ENCODE measurements at regions not wholly inside any gene's neighbourhood (a gene's known extent, or its start where the extent isn't known, plus 50 kb on each side); places are given as distances from the start of the nearest gene placed in this dataset.

DNA sequence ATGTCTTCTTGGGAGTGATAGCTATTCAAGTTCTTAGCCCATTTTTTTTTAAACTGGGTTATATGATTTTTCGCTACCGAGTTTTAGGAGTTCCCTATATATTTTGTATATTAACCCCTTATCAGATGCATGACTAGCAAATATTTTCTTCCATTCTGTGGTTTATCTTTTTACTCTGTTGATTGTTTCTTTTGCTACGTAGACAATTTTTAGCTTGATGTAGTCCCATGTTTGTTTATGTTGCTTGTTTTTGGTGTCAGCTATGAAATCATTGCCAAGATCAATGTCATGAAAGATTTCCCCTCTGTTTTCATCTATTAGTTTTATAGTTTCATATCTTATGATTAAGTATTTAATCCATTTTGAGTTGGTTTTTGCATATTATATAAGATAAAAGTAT lies 480.5 kb downstream of the CDH11 start:
- DNase-seq = no peak

DNA sequence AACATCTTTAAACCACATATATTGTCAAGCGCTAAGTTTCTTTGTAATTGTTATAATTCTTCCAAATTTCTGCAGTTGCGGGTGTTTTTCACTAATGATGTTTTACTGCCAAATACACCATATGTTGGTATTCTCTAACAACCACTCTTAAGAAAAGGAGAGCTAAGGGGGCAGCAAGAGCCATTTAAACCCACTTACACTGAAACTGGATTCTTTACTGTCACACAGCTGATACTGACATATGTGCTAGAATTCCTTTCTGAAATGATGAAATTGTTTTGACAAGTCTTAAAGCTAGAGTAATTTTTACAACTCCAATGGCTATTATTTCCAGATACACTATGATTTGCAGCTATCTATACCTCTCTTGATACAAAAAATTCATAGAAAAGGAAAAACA lies 483.1 kb downstream of the CDH11 start:
- DNase-seq = no peak

DNA sequence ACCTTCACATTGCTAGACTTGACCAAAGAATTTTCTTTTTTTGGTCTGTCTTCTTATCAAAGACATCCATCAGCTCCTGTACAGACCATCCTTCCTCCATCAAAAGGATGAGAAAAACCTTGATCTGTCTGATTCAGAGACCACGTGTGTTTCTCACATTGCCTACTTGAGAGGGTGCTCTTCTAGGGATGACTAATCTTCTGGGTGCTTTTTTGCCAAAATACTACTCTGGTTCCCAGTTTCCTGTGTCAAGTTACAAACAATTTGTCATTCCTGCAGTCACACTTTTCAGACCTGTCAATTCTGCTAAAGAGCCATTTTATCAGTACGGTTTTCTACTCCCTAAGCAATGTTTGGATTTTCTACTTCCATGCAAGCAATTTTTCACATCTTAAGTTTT lies 492.2 kb downstream of the CDH11 start:
- DNase-seq = no peak

DNA sequence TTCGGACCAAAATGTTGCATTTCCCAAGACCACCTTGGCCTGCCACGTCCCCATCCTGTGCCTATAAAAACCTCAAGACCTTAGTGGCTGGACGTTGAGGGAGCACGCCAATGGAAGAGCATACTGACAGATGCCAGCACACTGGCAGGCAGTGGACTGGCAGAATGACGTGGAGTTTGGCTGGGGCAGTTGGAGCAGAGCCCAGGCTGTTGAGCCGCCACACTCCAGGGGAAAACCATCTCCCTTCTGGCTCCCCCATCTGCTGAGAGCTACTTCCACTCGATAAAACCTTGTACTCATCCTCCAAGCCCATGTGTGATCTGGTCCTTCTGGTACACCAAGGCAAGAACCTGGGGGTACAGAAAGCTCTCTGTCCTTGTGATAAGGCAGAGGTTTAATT lies 494.1 kb downstream of the CDH11 start:
- DNase-seq = no peak

DNA sequence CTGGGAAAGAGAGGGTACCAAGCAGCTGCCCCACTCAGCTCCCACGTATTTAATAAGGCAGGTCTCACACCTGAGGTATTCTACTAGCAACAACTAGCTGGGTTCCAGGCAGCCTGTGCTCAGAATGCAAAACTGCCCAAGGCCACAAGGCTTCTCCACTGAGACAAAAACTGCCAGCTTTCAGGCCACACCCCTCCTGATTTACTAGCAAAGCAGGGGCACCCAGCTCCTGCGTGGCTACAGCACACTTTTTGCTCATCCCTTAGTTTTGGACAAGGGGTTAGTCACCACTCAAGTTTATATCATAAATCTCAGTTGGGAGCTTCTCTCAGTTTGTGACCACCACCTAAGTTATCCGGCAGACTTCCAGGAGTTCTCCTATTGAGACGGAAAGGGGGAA lies 494.6 kb downstream of the CDH11 start:
- no peak for DNase-seq

DNA sequence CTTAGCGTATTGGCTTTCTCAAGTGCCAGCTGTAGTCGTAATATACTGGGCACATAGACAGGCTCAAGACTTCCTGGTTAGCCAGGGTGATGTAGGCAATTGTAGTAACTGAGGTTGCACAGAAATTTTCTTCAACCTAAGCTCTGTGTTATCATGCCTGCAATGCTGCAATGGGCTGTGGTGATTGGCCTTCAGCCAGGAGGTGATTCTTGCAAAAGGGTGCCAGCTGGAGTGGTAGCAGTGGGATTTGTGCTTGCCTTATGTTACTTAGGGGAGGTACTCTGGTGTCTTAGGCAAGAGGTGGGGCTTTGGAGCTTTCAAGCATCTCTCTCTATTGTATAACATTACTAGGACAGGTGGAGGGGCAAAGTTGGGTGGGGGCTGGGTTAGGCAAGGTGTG lies 495.1 kb downstream of the CDH11 start:
- no peak for DNase-seq

DNA sequence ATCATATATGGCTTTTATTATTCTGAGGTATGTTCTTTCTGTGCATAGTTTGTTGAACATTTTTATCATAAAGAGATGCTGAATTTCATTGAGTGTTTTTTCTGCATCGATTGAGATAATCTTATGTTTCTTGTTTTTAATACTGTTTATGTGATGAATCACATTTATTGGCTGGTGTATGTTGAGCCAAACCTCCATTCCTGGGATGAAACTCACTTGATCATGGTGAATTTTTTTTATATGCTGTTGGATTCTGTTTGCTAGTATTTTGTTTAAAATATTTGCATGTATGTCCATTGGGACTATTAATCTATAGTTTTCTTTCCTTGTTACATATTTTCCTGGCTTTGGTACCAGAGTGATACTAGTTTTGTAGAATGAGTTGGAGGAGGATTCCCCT lies 500.2 kb downstream of the CDH11 start:
- no peak for DNase-seq

DNA sequence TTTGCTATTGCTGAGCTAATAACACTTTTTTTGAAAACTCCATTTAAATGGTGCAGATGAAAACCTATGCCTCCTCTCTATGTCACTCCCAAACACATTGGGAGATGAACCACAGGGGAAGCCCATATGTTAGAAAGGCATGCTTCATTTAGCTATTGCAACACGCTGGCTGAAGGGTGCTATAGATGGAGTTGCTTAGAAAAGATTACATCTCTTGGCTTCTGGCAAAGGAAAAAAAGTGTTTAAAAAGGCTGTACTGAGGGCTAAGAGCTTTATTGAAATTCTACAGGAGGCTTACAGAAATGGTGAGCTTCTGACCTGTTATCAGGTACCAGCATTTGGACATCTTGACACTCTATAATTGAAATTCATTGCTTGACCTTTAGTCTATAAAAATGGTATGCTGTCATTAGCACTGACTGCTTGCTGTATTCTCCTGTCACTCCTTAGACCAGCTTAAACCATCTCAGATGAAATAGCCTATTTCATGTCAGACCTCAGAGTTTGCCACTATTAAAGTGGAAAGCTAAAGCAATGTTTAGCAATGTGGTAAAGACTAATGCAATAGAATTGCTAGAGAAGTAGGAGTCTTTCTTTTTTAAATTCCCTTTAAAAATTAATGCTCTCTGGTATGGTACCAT lies 503.9 kb downstream of the CDH11 start:
- DNase-seq = no peak

DNA sequence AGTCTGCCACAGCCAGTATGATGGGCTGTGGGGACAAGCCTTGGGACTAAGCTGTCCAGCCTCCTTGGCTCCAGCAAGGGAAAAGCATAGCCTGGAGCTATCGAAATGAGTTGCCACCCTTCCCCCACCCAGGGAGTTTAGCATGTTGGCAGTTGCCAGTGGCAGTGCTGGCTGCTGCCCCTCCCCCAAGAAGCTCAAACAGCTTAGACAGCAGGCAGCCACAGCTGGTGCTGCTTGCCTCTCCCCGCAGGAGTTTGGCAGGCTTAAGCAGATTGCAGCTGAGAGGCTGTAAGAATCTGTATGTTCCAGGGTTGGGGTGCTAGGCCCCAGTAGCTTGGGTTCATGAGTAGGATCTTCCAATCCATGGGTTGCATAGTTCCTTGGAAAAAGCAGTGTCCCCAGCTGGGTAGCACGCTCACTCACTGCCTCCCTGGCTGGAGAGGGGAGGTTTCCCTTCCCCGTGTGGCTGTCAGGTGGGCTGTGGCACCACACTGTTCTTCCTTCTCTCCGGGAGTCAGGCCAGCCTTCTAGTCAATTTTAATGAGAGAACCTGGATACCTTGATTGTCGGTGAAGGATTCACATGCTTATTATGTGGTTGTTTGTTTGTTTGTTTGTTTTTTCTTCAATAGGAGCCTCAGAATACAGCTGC lies 506.1 kb downstream of the CDH11 start:
- no peak for DNase-seq

DNA sequence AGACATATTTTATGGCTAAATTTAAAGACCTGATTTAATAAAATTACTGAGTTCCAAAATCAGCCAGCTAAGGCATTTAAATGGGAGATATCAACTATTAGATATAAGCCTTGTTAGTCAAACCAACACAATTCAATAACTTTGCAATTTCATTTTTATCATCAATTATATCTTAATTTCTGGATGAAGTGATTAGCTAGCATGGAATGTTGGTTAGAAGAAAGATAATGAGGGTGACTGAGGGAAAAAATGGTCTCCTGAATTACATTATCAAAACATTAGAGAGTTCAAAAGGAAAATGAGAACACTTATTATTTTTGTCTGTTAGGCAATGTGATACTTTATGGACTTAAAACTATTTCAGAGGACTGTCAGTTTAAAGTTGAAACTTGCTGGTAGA lies 525.7 kb downstream of the CDH11 start:
- no peak for DNase-seq

DNA sequence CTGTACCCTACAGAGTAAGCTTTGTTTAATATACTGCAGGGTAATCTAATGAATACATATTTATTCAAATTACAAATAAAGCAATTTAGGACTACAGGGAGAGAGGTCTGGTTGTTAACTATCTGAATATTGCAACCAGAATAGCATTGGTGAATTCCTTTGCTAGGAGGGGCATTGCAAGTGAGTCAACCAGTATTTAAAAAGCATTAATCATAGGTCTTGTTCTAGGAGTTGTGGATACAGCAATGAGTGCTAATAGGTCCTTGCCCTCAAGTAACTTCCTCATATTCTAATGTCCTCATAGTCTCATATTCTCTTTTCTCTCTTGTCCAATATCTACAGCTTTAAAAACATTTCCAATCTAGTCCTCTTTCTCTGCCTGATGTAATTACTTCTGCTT lies 531.4 kb downstream of the CDH11 start:
- DNase-seq = no peak

DNA sequence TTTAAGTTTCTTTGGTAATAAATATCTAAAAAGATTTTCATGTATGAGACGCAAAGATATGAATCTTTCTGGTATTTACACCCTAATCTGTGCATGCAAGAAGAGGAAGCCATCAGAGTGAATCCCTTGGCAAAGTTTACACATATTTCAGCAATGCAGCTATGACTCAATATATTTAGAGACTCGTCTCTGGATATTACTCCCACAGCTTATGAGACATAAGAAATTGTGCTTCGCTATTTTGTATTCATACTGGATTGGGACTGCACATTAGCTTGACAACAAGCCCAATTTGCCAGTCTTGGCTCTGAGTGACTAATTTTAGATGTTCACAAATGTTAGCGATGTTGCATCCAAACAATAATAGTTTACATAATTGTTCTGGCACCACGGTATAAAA lies 532.0 kb downstream of the CDH11 start:
- no peak for DNase-seq

DNA sequence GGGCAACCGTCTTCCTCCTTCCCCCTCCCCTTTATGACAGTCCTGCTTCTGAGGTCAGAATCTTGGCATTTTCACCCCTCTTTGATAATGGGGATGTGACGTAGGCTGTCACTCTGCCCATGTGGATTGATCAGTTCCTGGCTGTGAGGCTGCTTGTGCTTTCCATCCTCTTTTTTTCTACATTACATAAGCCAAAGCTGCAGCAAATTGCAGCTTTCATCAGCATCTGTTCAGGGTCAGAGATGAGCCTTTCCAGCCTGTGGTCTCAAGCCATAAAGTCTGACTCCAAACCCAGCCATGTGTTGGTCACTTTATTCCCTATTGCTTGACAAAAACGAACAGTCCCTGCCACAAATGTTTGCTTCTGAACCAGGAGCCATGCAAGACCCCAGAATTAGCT lies 535.1 kb downstream of the CDH11 start:
- DNase-seq = no peak

DNA sequence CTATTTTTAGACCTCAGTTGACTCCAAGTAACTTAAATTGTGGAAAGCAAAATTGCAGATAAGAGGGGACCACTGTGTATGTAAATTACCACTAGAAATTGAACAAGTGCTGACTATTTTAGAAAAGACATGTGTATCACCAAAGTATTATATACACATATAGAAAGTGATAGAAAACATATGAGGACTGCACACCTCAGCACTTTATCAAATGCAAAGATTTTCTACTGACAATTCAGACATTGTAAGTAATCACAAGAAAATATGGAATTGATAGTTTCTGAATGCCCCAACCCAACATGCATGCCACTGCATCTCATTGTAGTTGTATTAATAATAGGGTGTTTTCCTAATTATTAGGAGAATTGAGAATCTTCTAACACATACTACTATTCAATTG lies 536.5 kb downstream of the CDH11 start:
- DNase-seq = no peak

DNA sequence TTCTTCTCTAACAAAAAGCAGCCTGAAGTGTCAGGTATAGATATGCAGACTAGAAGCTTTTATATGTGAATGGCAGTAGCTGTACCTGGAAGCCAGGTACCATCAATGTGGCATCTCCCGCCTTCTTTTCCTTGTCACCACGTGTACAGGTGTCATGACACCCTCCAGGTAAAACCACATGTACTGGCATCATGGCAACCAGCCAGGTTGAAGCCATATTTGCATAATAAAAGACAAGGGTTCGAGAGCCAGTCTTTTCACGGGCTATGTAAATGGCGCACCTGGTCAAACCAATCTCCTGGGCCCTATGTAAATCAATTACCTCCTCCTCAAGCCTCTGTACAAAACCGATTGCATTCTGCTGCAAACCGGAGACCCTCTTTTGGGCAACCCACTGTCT lies 541.3 kb downstream of the CDH11 start:
- DNase-seq = no peak

DNA sequence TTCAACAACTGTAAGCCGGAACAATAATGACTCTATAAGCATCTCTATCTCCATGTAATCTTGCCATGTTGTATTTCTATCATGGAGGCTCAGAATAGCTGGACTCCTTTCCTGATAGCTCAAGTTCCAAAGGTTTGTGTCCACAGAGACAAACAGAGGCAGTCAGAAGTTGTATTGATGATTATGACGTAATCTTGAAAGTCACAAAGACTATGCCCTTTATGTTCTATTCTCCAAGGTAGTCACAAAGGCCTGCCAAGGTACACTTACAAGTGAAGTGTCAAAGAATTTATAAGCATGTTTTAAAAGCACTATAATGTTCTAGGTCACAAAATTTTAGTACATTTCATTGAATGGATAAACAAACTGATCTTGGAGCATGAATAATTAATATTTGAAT lies 542.2 kb downstream of the CDH11 start:
- DNase-seq = no peak

DNA sequence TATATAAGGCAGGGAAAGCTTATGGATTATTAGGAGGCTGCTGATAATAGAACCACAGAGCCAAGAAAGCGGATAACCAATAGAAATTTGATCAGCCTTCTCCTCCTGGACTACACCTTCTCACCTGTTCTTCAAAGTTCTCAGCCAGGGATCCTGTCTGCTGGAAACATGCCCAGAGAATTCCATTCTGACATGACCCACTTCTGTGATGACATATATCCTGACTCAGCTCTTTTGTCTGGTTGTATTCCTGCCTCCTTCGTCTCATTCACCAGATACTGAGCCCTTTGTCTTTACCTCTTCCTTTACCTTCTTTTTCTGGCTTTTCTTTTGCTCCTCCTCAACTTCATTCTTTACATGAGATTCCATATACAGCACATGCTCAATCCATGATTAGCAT lies 576.1 kb downstream of the CDH11 start:
- DNase-seq = no peak

DNA sequence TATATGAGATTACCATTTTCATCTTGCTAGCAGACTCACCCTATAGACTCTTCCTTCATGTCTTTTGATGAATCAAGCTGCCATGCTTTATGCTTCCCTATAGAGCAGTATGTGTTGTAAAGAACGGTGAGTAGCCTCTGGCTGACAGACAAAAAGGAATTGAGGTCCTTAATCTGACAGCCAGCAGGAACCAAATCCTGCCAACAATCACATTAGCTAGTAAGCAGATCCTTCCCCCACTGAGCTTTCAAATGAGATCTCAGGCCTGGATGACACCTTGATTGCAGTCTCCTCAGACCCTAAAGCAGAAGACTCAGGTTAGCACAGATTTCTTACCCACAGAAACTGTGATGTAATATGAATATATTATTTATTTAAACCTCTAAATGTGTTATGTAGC lies 577.0 kb downstream of the CDH11 start:
- DNase-seq = no peak

DNA sequence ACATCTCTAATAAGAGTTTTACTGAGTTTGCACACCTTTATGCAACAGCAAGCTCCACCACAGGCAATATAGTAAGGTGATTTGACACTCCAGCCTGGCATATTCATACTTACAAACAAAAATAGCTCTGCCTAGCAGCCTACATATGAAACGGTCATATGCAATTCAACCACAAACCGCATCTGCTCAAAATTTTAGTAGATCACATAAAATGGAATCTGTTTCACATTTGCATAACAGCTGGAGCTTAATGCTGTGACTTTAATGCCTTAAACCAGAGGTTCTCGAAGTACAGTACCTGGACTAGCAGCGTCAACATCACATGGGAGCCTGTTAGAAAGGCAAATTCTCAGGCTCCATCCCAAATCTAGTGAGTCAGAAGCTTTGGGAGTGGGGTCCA lies 578.4 kb downstream of the CDH11 start:
- no peak for DNase-seq

DNA sequence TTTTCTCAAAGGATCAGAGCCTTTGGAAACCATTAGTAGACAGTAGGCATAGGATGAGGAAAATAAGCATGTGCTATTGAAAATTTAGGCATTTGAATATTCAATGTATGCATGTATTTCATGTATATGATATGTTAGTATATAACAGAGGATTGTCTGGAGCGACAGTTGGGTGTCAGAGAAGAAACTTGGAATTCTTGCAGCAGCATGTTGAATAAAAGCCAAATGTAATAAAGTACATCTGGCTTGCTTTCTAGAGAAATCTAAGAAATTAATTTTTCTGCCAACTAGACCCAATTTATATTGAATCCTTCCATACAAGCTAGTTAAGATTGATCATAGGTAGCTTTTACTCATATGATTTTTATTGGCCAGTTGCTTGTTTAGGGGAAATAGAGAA lies 578.8 kb downstream of the CDH11 start:
- DNase-seq = no peak

DNA sequence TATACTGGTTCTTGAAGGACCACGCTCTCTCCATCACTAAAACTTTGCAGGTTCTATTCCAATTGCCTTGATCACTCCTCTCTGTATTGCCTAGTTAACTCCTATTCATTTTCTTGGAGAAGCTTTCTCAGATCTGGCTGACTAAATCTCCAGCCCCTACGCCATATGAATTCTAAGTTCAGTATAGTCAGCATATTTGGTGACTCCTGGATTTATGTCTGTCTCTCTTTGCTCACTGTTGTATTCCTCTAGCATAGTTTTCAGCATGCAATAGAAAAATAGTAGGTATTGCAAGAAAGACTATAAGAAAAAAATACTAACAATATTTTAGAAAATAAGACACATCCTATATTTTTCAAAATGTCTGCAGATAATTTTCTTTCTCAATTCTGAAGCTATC lies 579.7 kb downstream of the CDH11 start:
- no peak for DNase-seq

DNA sequence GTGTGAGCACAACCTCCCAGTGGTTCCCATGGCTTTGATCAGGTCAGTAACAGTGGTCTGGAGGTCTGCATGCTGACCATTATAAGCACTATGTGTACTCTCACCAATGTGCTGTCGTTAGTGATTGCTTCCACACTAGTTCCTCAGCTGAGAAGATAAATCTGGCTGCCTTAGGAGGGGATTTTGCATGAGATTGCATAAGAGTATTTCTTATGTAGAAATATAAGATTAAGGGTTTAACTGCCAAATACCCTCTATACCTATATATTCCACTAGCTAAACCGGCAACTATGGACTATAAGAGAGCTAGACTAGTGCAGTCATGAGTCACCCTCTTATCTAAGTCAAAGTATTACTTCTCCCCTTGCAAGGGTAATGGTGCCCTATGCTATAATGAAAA lies 580.2 kb downstream of the CDH11 start:
- DNase-seq = no peak

DNA sequence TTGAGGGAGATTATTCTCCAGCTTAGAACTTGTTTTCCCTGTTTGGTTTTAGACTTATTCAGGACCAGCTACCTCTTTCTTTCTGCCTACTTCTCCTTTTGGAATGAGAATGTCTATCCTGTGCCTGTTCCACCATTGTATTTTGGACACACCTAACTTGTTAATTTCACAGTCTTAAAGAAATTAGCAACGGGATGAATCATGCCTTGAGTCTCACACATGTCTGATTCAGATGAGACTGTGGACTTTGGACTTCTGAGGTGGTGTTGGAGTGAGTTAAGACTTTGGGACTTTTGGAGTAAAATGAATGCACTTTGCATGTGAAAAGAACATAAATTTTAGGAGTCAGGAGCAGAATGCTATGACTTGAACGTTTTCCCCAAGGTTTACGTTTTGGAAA lies 581.4 kb downstream of the CDH11 start:
- no peak for DNase-seq

DNA sequence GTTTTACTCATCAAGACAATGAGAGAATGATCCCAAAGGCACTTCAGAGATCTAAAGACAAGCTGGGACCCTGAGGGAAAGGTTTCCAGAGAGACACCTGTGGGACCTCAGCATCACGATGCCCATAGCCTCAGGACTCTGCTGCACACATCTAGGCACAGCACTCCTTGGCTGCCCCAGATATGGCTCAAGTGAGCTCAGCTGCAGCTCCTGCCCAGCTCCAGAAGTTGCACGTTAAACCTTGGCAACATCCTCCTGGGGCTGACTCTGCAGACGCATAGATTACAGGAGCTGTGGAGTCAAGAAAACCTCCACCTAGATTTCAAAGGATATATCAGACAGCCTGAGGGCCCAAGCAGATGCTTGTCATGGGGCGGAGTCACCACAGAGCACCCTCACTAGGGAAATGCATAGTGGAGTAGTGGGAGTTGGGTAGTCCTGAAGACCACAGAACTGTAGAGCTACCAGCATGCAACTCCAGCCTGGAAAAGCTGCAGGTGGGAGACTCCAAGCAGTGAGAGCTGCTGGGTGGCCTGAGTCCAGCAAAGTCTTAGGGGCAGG lies 582.0 kb downstream of the CDH11 start:
- no peak for DNase-seq

DNA sequence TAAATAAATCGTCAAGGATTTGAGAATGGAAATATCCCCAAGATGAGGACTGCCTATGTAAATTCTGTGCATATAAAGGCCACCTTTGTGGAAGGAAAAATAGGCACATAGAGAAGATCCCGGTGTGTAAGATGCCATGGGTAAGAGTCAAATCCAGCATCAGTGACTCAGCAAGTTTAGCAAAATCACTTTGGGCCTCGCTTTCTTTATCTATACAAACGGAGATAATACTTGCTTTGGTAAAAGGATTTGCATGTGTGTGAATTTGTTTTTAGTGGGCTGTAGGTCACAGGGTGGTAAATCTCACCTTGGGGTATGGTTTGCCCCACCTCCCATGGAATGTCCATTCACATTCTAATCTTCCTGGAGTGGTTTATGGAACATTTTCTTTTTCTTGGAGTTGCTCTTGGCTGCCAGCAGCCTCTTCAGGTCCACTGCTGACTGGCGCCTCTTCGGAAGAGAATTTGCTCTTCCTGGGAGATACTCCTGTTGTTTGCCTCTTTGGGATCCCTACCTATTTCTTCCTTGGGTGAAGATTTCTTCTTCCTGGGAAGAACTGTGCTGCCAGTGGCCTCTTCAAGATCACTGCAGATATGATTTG lies 587.6 kb downstream of the CDH11 start:
- DNase-seq = no peak

Data from NCI-H526 treated with DMSO at 0.1 percent for 48 hours (cell line).